HEK293 (cell line): ENCODE measurements at regions not wholly inside any gene's neighbourhood (a gene's known extent, or its start where the extent isn't known, plus 50 kb on each side); places are given as distances from the start of the nearest gene placed in this dataset.

Experiments
- CTCF ChIA-PET: fragments of 350-600 bp; formaldehyde crosslinking; extraction: SDS; loops from one replicate; lab custom pipeline; 2021; ENCODE audit warnings: antibody characterized with exemption; lab: Yijun Ruan, JAX
- POLR2A ChIA-PET: fragments of 300-600 bp; formaldehyde crosslinking; extraction: SDS; loops from one replicate; lab custom pipeline; 2020; ENCODE audit warnings: antibody characterized with exemption, inconsistent platforms; lab: Yijun Ruan, JAX
- H3K27ac ChIP-seq: fragments of 200-500 bp; sonication (Bioruptor generic); 2 replicates; pipeline ENCODE4 v1.5.1; 2014; ENCODE audit warnings: low read depth, low read length, control low read depth, inconsistent platforms; ENCODE audit errors: extremely low read depth
- H3K36me3 ChIP-seq, 2 experiments: fragments of 200-500 bp in 1 of 2; sonication (Bioruptor generic) in 1 of 2; 1 replicate in 1 of 2; 2 replicates in 1 of 2; pipeline ENCODE4 v1.5.1; 2014 to 2017; ENCODE audit warnings: inconsistent platforms in 2 of 2, low read length in 2 of 2; ENCODE audit not compliant: control insufficient read depth in 2 of 2, insufficient read depth in 1 of 2
- H3K4me1 ChIP-seq: fragments of 200-500 bp; sonication (Bioruptor generic); 2 replicates; pipeline ENCODE4 v1.5.1; 2014; ENCODE audit warnings: mild to moderate bottlenecking, low read length, inconsistent platforms; ENCODE audit not compliant: control insufficient read depth, insufficient read depth
- H3K4me3 ChIP-seq: 2 replicates; pipeline ENCODE4 v1.5.1; 2011; ENCODE audit warnings: low read depth, mild to moderate bottlenecking, control low read depth, low read length, moderate library complexity
- H3K9me3 ChIP-seq: fragments of 200-500 bp; sonication (Bioruptor generic); 2 replicates; pipeline ENCODE4 v1.5.1; 2014; ENCODE audit warnings: low read depth, low read length, inconsistent platforms; ENCODE audit not compliant: control insufficient read depth, insufficient read depth
- GLIS1 ChIP-seq: fragments of 450-650 bp; formaldehyde crosslinking; IDR thresholded peaks from 2 replicates; pipeline ENCODE4 v1.5.1; 2016; ENCODE audit warnings: missing biosample characterization, missing genetic modification characterization
- MZF1 ChIP-seq: fragments of 450-650 bp; formaldehyde crosslinking; IDR thresholded peaks from 2 replicates; pipeline ENCODE4 v1.5.1; 2017; ENCODE audit warnings: missing biosample characterization, missing genetic modification characterization, borderline replicate concordance
- SETDB1 ChIP-seq: IDR thresholded peaks from one replicate; pipeline ENCODE4 v1.6.1; 2017; ENCODE audit warnings: mild to moderate bottlenecking, low read length, moderate library complexity, mixed read lengths; ENCODE audit not compliant: insufficient read length
- YY2 ChIP-seq: fragments of 450-650 bp; formaldehyde crosslinking; IDR thresholded peaks from 2 replicates; pipeline ENCODE4 v1.5.1; 2016; ENCODE audit warnings: missing biosample characterization, missing genetic modification characterization
- ZNF324 ChIP-seq: fragments of 450-650 bp; formaldehyde crosslinking; IDR thresholded peaks from 2 replicates; pipeline ENCODE4 v1.5.1; 2016; ENCODE audit warnings: missing biosample characterization, missing genetic modification characterization
- ZNF341 ChIP-seq: fragments of 450-650 bp; formaldehyde crosslinking; IDR thresholded peaks from 2 replicates; pipeline ENCODE4; 2016; ENCODE audit warnings: low read depth, missing biosample characterization, missing genetic modification characterization
- ZNF48 ChIP-seq: fragments of 450-650 bp; formaldehyde crosslinking; IDR thresholded peaks from 2 replicates; pipeline ENCODE4 v1.5.1; 2016; ENCODE audit warnings: missing biosample characterization, missing genetic modification characterization
- ZNF501 ChIP-seq: fragments of 450-650 bp; formaldehyde crosslinking; IDR thresholded peaks from 2 replicates; pipeline ENCODE4 v1.5.1; 2016; ENCODE audit warnings: missing biosample characterization, missing genetic modification characterization
- ZNF510 ChIP-seq: fragments of 450-650 bp; formaldehyde crosslinking; IDR thresholded peaks from 2 replicates; pipeline ENCODE4 v1.5.1; 2018; ENCODE audit warnings: mild to moderate bottlenecking, missing genetic modification characterization, missing biosample characterization; ENCODE audit not compliant: insufficient replicate concordance
- ZNF548 ChIP-seq: fragments of 450-650 bp; formaldehyde crosslinking; IDR thresholded peaks from 2 replicates; pipeline ENCODE4 v1.5.1; 2016; ENCODE audit warnings: missing biosample characterization, missing genetic modification characterization
- ZNF701 ChIP-seq: fragments of 450-650 bp; formaldehyde crosslinking; IDR thresholded peaks from 2 replicates; pipeline ENCODE4 v1.5.1; 2016; ENCODE audit warnings: missing biosample characterization, missing genetic modification characterization
- ZNF791 ChIP-seq: fragments of 450-650 bp; formaldehyde crosslinking; IDR thresholded peaks from 2 replicates; pipeline ENCODE4 v1.5.1; 2016; ENCODE audit warnings: missing biosample characterization, missing genetic modification characterization
- TF ChIP-seq, protein P1 (sequence below): fragments of 450-650 bp; formaldehyde crosslinking; IDR thresholded peaks from 2 replicates; pipeline ENCODE4 v1.5.1; 2016; ENCODE audit warnings: missing biosample characterization, missing genetic modification characterization
- TF ChIP-seq, protein P2 (sequence below): fragments of 450-650 bp; formaldehyde crosslinking; IDR thresholded peaks from 2 replicates; pipeline ENCODE4 v1.5.1; 2016; ENCODE audit warnings: missing biosample characterization, missing genetic modification characterization
- TF ChIP-seq, protein P3 (sequence below): fragments of 450-650 bp; formaldehyde crosslinking; IDR thresholded peaks from 2 replicates; pipeline ENCODE4 v1.5.1; 2016; ENCODE audit warnings: missing biosample characterization, missing genetic modification characterization
- TF ChIP-seq, protein P4 (sequence below): fragments of 450-650 bp; formaldehyde crosslinking; IDR thresholded peaks from 2 replicates; pipeline ENCODE4 v1.5.1; 2016; ENCODE audit warnings: missing biosample characterization, missing genetic modification characterization, borderline replicate concordance

DNA sequence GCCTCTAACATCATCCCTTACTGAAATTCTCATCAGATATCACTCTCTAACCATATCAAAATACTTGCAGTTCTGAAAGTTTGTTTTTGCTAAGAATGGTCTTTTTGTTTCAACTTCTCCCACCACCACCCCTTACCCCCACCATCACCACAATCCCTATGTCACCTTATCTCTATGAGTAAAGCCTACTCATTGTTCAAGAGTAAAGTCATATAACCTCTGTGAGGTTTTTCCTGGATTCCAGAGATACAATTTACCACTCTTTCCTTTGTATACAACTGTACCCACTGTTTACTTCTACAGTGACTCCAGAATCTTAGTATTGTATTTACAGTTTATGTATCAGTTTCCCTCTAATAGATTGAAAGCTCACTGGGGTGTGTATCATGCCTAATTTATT, 158.0 kb upstream of the PCDH10 start:
- no peak overlapping the region for H3K27ac ChIP-seq
- TF ChIP-seq ZNF791 (tag by site-specific recombination) (no peak), SETDB1 (no peak), ZNF341 (tag by site-specific recombination) (no peak)
- no peaks in the 10 kb centered on the region for H3K36me3 ChIP-seq
- no peaks in the 10 kb centered on the region for H3K4me1 ChIP-seq
- no peaks in the 10 kb centered on the region for H3K9me3 ChIP-seq
- H3K4me3 ChIP-seq, result no peak overlapping the region
- POLR2A ChIA-PET, result no interaction called here
- CTCF ChIA-PET, result no interaction called here

DNA sequence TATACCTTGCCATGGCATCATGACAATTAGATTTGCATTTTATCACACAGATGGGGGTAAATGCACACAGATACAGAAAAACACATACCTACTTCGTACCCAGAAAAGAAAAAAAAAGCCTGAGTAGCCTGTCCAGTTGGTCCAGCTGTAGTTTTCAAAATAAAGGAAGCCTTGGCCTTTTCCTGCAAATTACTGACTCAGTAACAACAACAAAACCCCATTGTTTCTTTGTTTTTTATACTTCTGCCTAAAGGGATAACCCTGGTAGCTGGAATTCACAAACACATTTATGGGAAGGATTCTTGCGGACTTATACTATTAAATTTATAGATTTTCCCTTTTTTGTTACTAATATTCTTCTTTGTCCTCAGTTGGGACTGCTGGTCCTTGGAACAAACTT, 156.4 kb upstream of the PCDH10 start:
- ChIA-PET CTCF (no interaction called here), POLR2A (no interaction called here)
- H3K4me3 ChIP-seq, result no peak overlapping the region

DNA sequence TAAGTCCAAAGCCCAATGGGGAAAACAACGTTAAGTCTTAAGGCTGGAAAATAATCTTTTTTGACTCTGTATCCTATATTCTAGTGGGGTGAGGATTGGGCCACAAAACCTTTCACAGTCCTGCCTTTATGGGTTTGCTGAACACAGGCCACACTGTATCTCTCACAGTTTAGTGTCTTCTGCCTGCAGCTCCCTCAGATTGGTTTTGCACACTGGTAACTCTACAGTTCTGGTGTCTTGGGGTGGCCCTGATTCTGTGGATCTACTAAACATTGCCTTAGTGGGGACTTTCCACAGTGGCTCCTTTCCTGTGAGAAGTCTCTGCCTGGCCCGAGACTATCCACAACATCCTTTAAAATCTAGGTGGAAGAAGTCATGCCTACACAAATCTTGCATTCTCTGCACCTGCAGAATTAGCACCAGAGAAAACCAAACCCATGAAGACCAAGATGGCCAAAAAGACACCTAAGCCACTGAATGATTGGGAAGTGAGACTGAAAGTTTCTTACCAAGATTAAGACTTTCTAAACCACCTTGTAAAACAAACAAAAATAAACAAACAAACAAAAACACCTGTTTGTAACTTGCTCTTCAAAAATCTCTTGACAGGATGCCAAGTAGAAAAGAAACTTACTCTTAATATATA, 150.4 kb upstream of the PCDH10 start:
- Histone ChIP-seq H3K9me3 (no peaks in the 10 kb centered on the region), H3K4me1 (no peaks in the 10 kb centered on the region)
- CTCF ChIA-PET, result no interaction called here
- TF ChIP-seq GLIS1 (tag by site-specific recombination) (no peak), ZNF701 (tag by site-specific recombination) (no peak), ZNF48 (tag by site-specific recombination) (no peak), ZNF324 (no peak)
- TF ChIP-seq, protein P1, sequence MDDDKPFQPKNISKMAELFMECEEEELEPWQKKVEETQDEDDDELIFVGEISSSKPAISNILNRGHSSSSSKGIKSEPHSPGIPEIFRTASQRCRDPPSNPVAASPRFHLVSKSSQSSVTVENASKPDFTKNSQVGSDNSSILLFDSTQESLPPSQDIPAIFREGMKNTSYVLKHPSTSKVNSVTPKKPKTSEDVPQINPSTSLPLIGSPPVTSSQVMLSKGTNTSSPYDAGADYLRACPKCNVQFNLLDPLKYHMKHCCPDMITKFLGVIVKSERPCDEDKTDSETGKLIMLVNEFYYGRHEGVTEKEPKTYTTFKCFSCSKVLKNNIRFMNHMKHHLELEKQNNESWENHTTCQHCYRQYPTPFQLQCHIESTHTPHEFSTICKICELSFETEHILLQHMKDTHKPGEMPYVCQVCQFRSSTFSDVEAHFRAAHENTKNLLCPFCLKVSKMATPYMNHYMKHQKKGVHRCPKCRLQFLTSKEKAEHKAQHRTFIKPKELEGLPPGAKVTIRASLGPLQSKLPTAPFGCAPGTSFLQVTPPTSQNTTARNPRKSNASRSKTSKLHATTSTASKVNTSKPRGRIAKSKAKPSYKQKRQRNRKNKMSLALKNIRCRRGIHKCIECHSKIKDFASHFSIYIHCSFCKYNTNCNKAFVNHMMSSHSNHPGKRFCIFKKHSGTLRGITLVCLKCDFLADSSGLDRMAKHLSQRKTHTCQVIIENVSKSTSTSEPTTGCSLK (tag by site-specific recombination), result no peak
- TF ChIP-seq, protein P2, sequence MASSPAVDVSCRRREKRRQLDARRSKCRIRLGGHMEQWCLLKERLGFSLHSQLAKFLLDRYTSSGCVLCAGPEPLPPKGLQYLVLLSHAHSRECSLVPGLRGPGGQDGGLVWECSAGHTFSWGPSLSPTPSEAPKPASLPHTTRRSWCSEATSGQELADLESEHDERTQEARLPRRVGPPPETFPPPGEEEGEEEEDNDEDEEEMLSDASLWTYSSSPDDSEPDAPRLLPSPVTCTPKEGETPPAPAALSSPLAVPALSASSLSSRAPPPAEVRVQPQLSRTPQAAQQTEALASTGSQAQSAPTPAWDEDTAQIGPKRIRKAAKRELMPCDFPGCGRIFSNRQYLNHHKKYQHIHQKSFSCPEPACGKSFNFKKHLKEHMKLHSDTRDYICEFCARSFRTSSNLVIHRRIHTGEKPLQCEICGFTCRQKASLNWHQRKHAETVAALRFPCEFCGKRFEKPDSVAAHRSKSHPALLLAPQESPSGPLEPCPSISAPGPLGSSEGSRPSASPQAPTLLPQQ (tag by site-specific recombination), result no peak
- TF ChIP-seq, all 188 proteins: peak for 0
- Histone ChIP-seq H3K27ac (no peak overlapping the region), H3K4me3 (no peak overlapping the region), H3K36me3 (no peaks in the 10 kb centered on the region)
- POLR2A ChIA-PET, result no interaction called here

More for the DNA sequence above, 156.4 kb upstream of the PCDH10 start:
- TF ChIP-seq ZNF501 (tag by site-specific recombination), result no peak
- TF ChIP-seq, protein P3, sequence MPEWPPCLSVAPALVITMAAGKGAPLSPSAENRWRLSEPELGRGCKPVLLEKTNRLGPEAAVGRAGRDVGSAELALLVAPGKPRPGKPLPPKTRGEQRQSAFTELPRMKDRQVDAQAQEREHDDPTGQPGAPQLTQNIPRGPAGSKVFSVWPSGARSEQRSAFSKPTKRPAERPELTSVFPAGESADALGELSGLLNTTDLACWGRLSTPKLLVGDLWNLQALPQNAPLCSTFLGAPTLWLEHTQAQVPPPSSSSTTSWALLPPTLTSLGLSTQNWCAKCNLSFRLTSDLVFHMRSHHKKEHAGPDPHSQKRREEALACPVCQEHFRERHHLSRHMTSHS, result no peak
- Histone ChIP-seq H3K4me1 (no peaks in the 10 kb centered on the region), H3K9me3 (no peaks in the 10 kb centered on the region), H3K36me3 (no peaks in the 10 kb centered on the region), H3K27ac (no peak overlapping the region)

DNA sequence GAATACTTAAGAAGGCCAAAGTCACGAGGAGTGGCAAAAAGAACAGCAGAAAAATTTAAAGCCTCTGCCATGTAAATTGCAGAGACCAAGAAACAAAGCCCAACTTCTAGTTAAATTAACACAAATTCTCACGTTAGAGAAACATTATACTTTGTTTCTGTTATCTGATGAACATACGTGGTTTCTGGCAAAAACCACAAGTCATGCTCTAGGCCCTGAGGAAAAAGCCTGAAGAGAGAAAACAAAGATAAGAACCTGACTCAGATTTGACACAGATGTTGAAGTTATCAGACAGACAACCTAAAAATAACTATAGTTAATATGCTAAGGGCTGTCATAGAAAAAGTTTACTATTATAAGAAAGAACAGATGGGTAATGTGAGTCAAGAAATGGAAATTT, 149.1 kb upstream of the PCDH10 start:
- ChIA-PET CTCF (no interaction called here), POLR2A (no interaction called here)
- H3K27ac ChIP-seq, result no peak overlapping the region
- TF ChIP-seq, protein P4, sequence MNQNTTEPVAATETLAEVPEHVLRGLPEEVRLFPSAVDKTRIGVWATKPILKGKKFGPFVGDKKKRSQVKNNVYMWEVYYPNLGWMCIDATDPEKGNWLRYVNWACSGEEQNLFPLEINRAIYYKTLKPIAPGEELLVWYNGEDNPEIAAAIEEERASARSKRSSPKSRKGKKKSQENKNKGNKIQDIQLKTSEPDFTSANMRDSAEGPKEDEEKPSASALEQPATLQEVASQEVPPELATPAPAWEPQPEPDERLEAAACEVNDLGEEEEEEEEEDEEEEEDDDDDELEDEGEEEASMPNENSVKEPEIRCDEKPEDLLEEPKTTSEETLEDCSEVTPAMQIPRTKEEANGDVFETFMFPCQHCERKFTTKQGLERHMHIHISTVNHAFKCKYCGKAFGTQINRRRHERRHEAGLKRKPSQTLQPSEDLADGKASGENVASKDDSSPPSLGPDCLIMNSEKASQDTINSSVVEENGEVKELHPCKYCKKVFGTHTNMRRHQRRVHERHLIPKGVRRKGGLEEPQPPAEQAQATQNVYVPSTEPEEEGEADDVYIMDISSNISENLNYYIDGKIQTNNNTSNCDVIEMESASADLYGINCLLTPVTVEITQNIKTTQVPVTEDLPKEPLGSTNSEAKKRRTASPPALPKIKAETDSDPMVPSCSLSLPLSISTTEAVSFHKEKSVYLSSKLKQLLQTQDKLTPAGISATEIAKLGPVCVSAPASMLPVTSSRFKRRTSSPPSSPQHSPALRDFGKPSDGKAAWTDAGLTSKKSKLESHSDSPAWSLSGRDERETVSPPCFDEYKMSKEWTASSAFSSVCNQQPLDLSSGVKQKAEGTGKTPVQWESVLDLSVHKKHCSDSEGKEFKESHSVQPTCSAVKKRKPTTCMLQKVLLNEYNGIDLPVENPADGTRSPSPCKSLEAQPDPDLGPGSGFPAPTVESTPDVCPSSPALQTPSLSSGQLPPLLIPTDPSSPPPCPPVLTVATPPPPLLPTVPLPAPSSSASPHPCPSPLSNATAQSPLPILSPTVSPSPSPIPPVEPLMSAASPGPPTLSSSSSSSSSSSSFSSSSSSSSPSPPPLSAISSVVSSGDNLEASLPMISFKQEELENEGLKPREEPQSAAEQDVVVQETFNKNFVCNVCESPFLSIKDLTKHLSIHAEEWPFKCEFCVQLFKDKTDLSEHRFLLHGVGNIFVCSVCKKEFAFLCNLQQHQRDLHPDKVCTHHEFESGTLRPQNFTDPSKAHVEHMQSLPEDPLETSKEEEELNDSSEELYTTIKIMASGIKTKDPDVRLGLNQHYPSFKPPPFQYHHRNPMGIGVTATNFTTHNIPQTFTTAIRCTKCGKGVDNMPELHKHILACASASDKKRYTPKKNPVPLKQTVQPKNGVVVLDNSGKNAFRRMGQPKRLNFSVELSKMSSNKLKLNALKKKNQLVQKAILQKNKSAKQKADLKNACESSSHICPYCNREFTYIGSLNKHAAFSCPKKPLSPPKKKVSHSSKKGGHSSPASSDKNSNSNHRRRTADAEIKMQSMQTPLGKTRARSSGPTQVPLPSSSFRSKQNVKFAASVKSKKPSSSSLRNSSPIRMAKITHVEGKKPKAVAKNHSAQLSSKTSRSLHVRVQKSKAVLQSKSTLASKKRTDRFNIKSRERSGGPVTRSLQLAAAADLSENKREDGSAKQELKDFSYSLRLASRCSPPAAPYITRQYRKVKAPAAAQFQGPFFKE (tag by site-specific recombination), result no peak
- TF ChIP-seq ZNF510 (no peak), ZNF548 (tag by site-specific recombination) (no peak), YY2 (no peak), MZF1 (tag by site-specific recombination) (no peak)
- H3K36me3 ChIP-seq, result no peaks in the 10 kb centered on the region
- H3K4me1 ChIP-seq, result no peaks in the 10 kb centered on the region
- H3K9me3 ChIP-seq, result no peaks in the 10 kb centered on the region
- no peak overlapping the region for H3K4me3 ChIP-seq
